ENCODE measurements at regions not wholly inside any gene's neighbourhood (a gene's known extent, or its start where the extent isn't known, plus 50 kb on each side); places are given as distances from the start of the nearest gene placed in this dataset.

GRCh38 chr16:16989368-16989767 is 481.4 kb downstream of the XYLT1 start:
- ATAC-seq (ENCODE audit: insufficient read depth, low read depth) (no peak), DNase-seq (no peak)
- Histone ChIP-seq H3K36me3 (ENCODE audit: insufficient read depth, low read length) (no peaks in the 10 kb centered on the region), H3K9me3 (ENCODE audit: insufficient read depth, low read length, severe bottlenecking) (no peaks in the 10 kb centered on the region), H3K4me1 (ENCODE audit: insufficient read depth, low read length) (peaks cover 4% of the 10 kb centered on the region; the same call in 1 of the 2 replicates), H3K4me2 (ENCODE audit: insufficient read depth, low read length) (no peak overlapping the region), H2AFZ (ENCODE audit: low read depth, low read length) (no peak overlapping the region), H3K4me3 (ENCODE audit: low read depth in 1 of 2, low read length in 2 of 2) (no peak overlapping the region), H3K79me2 (ENCODE audit: insufficient read depth, low read length) (no peaks in the 10 kb centered on the region), H3K27me3 (ENCODE audit: insufficient read depth, low read length, poor library complexity) (no peaks in the 10 kb centered on the region), H3K27ac (ENCODE audit: low read length) (no peak overlapping the region), H4K20me1 (ENCODE audit: insufficient read depth, low read length) (no peaks in the 10 kb centered on the region), H3K9ac (ENCODE audit: low read depth, low read length) (no peak overlapping the region)
- TF ChIP-seq EZH2 (IDR thresholded peaks at IDR 0.05; ENCODE audit: borderline replicate concordance, low read depth, low read length, severe bottlenecking) (no peak), CTCF (IDR thresholded peaks at IDR 0.05; ENCODE audit: borderline replicate concordance, extremely low read depth, low read length, poor library complexity, severe bottlenecking) (no peak)

GRCh38 chr16:16991711-16992110 is 479.0 kb downstream of the XYLT1 start:
- Histone ChIP-seq H3K79me2 (ENCODE audit: insufficient read depth, low read length) (no peaks in the 10 kb centered on the region), H4K20me1 (ENCODE audit: insufficient read depth, low read length) (no peaks in the 10 kb centered on the region), H3K4me2 (ENCODE audit: insufficient read depth, low read length) (no peak overlapping the region), H3K27me3 (ENCODE audit: insufficient read depth, low read length, poor library complexity) (no peaks in the 10 kb centered on the region), H3K27ac (ENCODE audit: low read length) (no peak overlapping the region), H2AFZ (ENCODE audit: low read depth, low read length) (no peak overlapping the region), H3K4me1 (ENCODE audit: insufficient read depth, low read length) (peaks cover 4% of the 10 kb centered on the region; the same call in 1 of the 2 replicates), H3K9ac (ENCODE audit: low read depth, low read length) (no peak overlapping the region), H3K4me3 (ENCODE audit: low read depth in 1 of 2, low read length in 2 of 2) (no peak overlapping the region), H3K9me3 (ENCODE audit: insufficient read depth, low read length, severe bottlenecking) (no peaks in the 10 kb centered on the region), H3K36me3 (ENCODE audit: insufficient read depth, low read length) (no peaks in the 10 kb centered on the region)
- TF ChIP-seq CTCF (IDR thresholded peaks at IDR 0.05; ENCODE audit: borderline replicate concordance, extremely low read depth, low read length, poor library complexity, severe bottlenecking) = no peak
- no peak for TF ChIP-seq EZH2 (IDR thresholded peaks at IDR 0.05; ENCODE audit: borderline replicate concordance, low read depth, low read length, severe bottlenecking)
- ATAC-seq (ENCODE audit: insufficient read depth, low read depth) (no peak), DNase-seq (no peak)

GRCh38 chr16:16992975-16993765 is 477.6 kb downstream of the XYLT1 start:
- no peak overlapping the region for H3K9ac ChIP-seq (ENCODE audit: low read depth, low read length)
- no peaks in the 10 kb centered on the region for H3K27me3 ChIP-seq (ENCODE audit: insufficient read depth, low read length, poor library complexity)
- no peak overlapping the region for H3K27ac ChIP-seq (ENCODE audit: low read length)
- ATAC-seq (ENCODE audit: insufficient read depth, low read depth) (no peak), DNase-seq (no peak)
- no peaks in the 10 kb centered on the region for H3K9me3 ChIP-seq (ENCODE audit: insufficient read depth, low read length, severe bottlenecking)
- peaks cover 4% of the 10 kb centered on the region; the same call in 1 of the 2 replicates for H3K4me1 ChIP-seq (ENCODE audit: insufficient read depth, low read length)
- no peaks in the 10 kb centered on the region for H4K20me1 ChIP-seq (ENCODE audit: insufficient read depth, low read length)
- H2AFZ ChIP-seq (ENCODE audit: low read depth, low read length) = no peak overlapping the region
- no peak for TF ChIP-seq CTCF (IDR thresholded peaks at IDR 0.05; ENCODE audit: borderline replicate concordance, extremely low read depth, low read length, poor library complexity, severe bottlenecking)
- no peak for TF ChIP-seq EZH2 (IDR thresholded peaks at IDR 0.05; ENCODE audit: borderline replicate concordance, low read depth, low read length, severe bottlenecking)
- H3K79me2 ChIP-seq (ENCODE audit: insufficient read depth, low read length) = no peaks in the 10 kb centered on the region
- no peaks in the 10 kb centered on the region for H3K36me3 ChIP-seq (ENCODE audit: insufficient read depth, low read length)
- no peak overlapping the region for H3K4me3 ChIP-seq (ENCODE audit: low read depth in 1 of 2, low read length in 2 of 2)
- no peak overlapping the region for H3K4me2 ChIP-seq (ENCODE audit: insufficient read depth, low read length)

All from DND-41 (cell line).